ENCODE measurements at regions not wholly inside any gene's neighbourhood (a gene's known extent, or its start where the extent isn't known, plus 50 kb on each side); places are given as distances from the start of the nearest gene placed in this dataset.

- DNase-seq (no peak), ATAC-seq (no peak)
- Mint-ChIP-seq H3K36me3 (no peaks in the 10 kb centered on the region), H3K9me3 (peaks cover 5 to 14% of the 10 kb centered on the region in 2 donors), H3K4me3 (no peak overlapping the region), H3K4me1 (no peaks in the 10 kb centered on the region), H3K27me3 (ENCODE audit: low read depth in 2 of 2) (no peaks in the 10 kb centered on the region), H3K27ac (no peak overlapping the region)
- Histone ChIP-seq H3K36me3 (ENCODE audit: control insufficient read depth, insufficient read depth, low read length) (no peaks in the 10 kb centered on the region), H3K4me3 (ENCODE audit: low read length) (no peak overlapping the region), H3K27me3 (ENCODE audit: control insufficient read depth, insufficient read depth, low read length) (no peaks in the 10 kb centered on the region), H3K27ac (ENCODE audit: low read length) (no peak overlapping the region), H3K4me1 (ENCODE audit: control insufficient read depth, insufficient read depth, low read length) (no peaks in the 10 kb centered on the region), H3K9me3 (ENCODE audit: control insufficient read depth, insufficient read depth, low read length) (no peaks in the 10 kb centered on the region)
- no peak for TF ChIP-seq CTCF (IDR thresholded peaks at IDR 0.05)
- 75% methylated on average over 5 of the region's 5 CpGs for WGBS (ENCODE audit: insufficient coverage)
- intact Hi-C loops (cut with micrococcal nuclease): no loop called here
These were observed 446.5 kb downstream of the INHBA start for GRCh38 chr7:41256186-41256945.

GRCh38 chr7:41255716-41256115 lies 447.2 kb downstream of the INHBA start:
- 79% methylated on average over 2 of the region's 2 CpGs for WGBS (ENCODE audit: insufficient coverage)
- H3K27me3 ChIP-seq (ENCODE audit: control insufficient read depth, insufficient read depth, low read length): no peaks in the 10 kb centered on the region
- ATAC-seq (no peak), DNase-seq (no peak)
- no peak for TF ChIP-seq CTCF (IDR thresholded peaks at IDR 0.05)
- Mint-ChIP-seq H3K4me3 (no peak overlapping the region), H3K27me3 (ENCODE audit: low read depth in 2 of 2) (no peaks in the 10 kb centered on the region), H3K36me3 (no peaks in the 10 kb centered on the region), H3K4me1 (no peaks in the 10 kb centered on the region), H3K27ac (no peak overlapping the region), H3K9me3 (peaks cover 5 to 15% of the 10 kb centered on the region in 2 donors)
- no peak overlapping the region for H3K27ac ChIP-seq (ENCODE audit: low read length)
- intact Hi-C loops (cut with micrococcal nuclease): no loop called here
- no peak overlapping the region for H3K4me3 ChIP-seq (ENCODE audit: low read length)
- no peaks in the 10 kb centered on the region for H3K36me3 ChIP-seq (ENCODE audit: control insufficient read depth, insufficient read depth, low read length)
- no peaks in the 10 kb centered on the region for H3K4me1 ChIP-seq (ENCODE audit: control insufficient read depth, insufficient read depth, low read length)
- H3K9me3 ChIP-seq (ENCODE audit: control insufficient read depth, insufficient read depth, low read length): peaks cover 1% of the 10 kb centered on the region

GRCh38 chr7:41255113-41255512 lies 447.8 kb downstream of the INHBA start:
- peaks cover 5 to 15% of the 10 kb centered on the region in 2 donors for H3K9me3 Mint-ChIP-seq

More at GRCh38 chr7:41255113-41255512, 447.8 kb downstream of the INHBA start:
- ATAC-seq (no peak), DNase-seq (no peak)
- Histone ChIP-seq H3K36me3 (ENCODE audit: control insufficient read depth, insufficient read depth, low read length) (no peaks in the 10 kb centered on the region), H3K27me3 (ENCODE audit: control insufficient read depth, insufficient read depth, low read length) (no peaks in the 10 kb centered on the region), H3K4me1 (ENCODE audit: control insufficient read depth, insufficient read depth, low read length) (no peaks in the 10 kb centered on the region), H3K4me3 (ENCODE audit: low read length) (no peak overlapping the region), H3K9me3 (ENCODE audit: control insufficient read depth, insufficient read depth, low read length) (peaks cover 6% of the 10 kb centered on the region), H3K27ac (ENCODE audit: low read length) (no peak overlapping the region)
- Mint-ChIP-seq H3K4me1 (no peaks in the 10 kb centered on the region), H3K27ac (no peak overlapping the region), H3K27me3 (ENCODE audit: low read depth in 2 of 2) (no peaks in the 10 kb centered on the region), H3K4me3 (no peak overlapping the region), H3K36me3 (no peaks in the 10 kb centered on the region)
- intact Hi-C loops (cut with micrococcal nuclease): no loop called here
- TF ChIP-seq CTCF (IDR thresholded peaks at IDR 0.05): no peak
- WGBS (ENCODE audit: insufficient coverage): 100% methylated on average over 3 of the region's 3 CpGs

Measured in natural killer cell (primary cell).